Body of pancreas (tissue), 4 donors: ENCODE measurements at regions not wholly inside any gene's neighbourhood (a gene's known extent, or its start where the extent isn't known, plus 50 kb on each side); places are given as distances from the start of the nearest gene placed in this dataset.

Experiments
- CTCF ChIP-seq, 7 experiments: fragments of 450-650 bp in 4 of 7; fragments of 200-600 bp in 3 of 7; sonication (generic) in 3 of 7; IDR thresholded peaks; one replicate each; pipeline ENCODE4 v1.5.1; 2016 to 2019; ENCODE audit warnings: antibody characterized with exemption in 7 of 7
- POLR2A ChIP-seq, 3 donors: fragments of 450-650 bp; IDR thresholded peaks; one replicate each; pipeline ENCODE4 v1.6.1; 2016; ENCODE audit warnings: antibody characterized with exemption in 3 of 3, mild to moderate bottlenecking in 2 of 3

DNA sequence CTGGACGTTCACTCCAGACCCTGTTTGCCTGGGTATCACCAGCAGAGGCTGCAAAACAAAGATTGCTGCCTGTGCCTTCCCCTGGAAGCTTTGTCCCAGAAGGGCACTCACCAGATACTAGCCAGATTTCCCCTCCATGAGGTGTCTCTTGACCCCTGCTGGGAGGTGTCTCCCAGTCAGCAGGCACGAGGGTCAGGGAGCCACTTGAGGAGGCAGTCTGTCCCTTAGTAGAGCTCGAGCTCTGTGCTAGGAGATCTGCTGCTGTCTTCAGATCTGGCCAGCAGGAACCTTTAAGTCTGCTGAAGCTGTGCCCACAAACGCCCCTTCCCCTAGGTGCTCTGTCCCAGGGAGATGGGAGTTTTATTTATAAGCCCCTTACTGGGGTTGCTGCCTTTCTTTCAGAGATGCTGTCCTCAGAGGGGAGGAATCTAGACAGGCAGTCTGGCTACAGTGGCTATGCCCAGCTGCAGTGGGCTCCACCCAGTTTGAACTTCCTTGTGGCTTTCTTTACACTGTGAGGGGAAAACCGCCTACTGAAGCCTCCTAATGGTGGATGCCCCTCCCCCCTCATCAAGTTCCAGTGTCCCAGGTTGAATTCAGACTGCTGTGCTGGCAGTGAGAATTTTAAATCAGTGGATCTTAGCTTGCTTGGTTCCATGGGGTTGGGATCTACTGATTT lies 253.9 kb downstream of the SPATA31D1 start:
- TF ChIP-seq CTCF (IDR thresholded peaks at IDR 0.05) (no peak), POLR2A (IDR thresholded peaks at IDR 0.05) (no peak)
